Hematopoietic multipotent progenitor cell treated with erythropoietin and hydrocortisone succinate and interleukin-3 and kit ligand, for 6 days (in vitro differentiated cells): ENCODE measurements at regions not wholly inside any gene's neighbourhood (a gene's known extent, or its start where the extent isn't known, plus 50 kb on each side); places are given as distances from the start of the nearest gene placed in this dataset.
"Not testable (repeated sequence)": the region's sequence is repeated elsewhere in the genome, so short reads cannot be mapped to it uniquely, and the experiment has no call there.

Experiments used
- DNase-seq: peaks from one replicate; pipeline ENCODE4 v3.0.0-alpha.2; 2015

GRCh38 chr18:67818432-67818831 lies 301.9 kb upstream of the DSEL start:
- no peak for DNase-seq

- DNase-seq: no peak
Measured at GRCh38 chr18:67815280-67815679, 298.8 kb upstream of the DSEL start.

GRCh38 chr18:67813380-67814028 lies 297.0 kb upstream of the DSEL start:
- DNase-seq: no peak

GRCh38 chr18:67805261-67805660 lies 288.7 kb upstream of the DSEL start:
- no peak for DNase-seq

- DNase-seq: no peak
Measured at GRCh38 chr18:67794521-67794920, 278.0 kb upstream of the DSEL start.

GRCh38 chr18:67790527-67790926 lies 274.0 kb upstream of the DSEL start:
- DNase-seq: no peak

GRCh38 chr18:67789165-67789545 lies 272.6 kb upstream of the DSEL start:
- DNase-seq: no peak

GRCh38 chr18:67788310-67789164 lies 272.0 kb upstream of the DSEL start:
- DNase-seq: no peak

GRCh38 chr18:67783196-67783946 lies 266.9 kb upstream of the DSEL start:
- no peak for DNase-seq

GRCh38 chr18:67778016-67778415 lies 261.5 kb upstream of the DSEL start:
- DNase-seq: no peak

- DNase-seq: peak; percentile 5
Measured at GRCh38 chr18:67776929-67777328, 260.4 kb upstream of the DSEL start.

GRCh38 chr18:67771271-67771670 lies 254.8 kb upstream of the DSEL start:
- no peak for DNase-seq

GRCh38 chr18:67770520-67770919 lies 254.0 kb upstream of the DSEL start:
- no peak for DNase-seq

- DNase-seq: no peak
Measured at GRCh38 chr18:67766930-67767329, 250.4 kb upstream of the DSEL start.

GRCh38 chr18:67752211-67752610 lies 235.7 kb upstream of the DSEL start:
- DNase-seq: not testable (repeated sequence)

- no peak for DNase-seq
Measured at GRCh38 chr18:67742954-67743353, 226.4 kb upstream of the DSEL start.

- DNase-seq: no peak
Measured at GRCh38 chr18:67742525-67742924, 226.0 kb upstream of the DSEL start.

GRCh38 chr18:67735506-67735905 lies 219.0 kb upstream of the DSEL start:
- DNase-seq: no peak

- no peak for DNase-seq
Measured at GRCh38 chr18:67733088-67733487, 216.6 kb upstream of the DSEL start.

- no peak for DNase-seq
Measured at GRCh38 chr18:67731851-67732250, 215.3 kb upstream of the DSEL start.

- DNase-seq: no peak
Measured at GRCh38 chr18:67730886-67731285, 214.4 kb upstream of the DSEL start.

GRCh38 chr18:67728364-67728763 lies 211.8 kb upstream of the DSEL start:
- no peak for DNase-seq

GRCh38 chr18:67726882-67727281 lies 210.4 kb upstream of the DSEL start:
- DNase-seq: no peak

GRCh38 chr18:67717800-67718199 lies 201.3 kb upstream of the DSEL start:
- no peak for DNase-seq
